Mucosa of descending colon (tissue), 3 donors: ENCODE measurements at regions not wholly inside any gene's neighbourhood (a gene's known extent, or its start where the extent isn't known, plus 50 kb on each side); places are given as distances from the start of the nearest gene placed in this dataset.

Experiments used
- ATAC-seq: fragments of 200-7000 bp; cut with Tn5 transposase; one replicate; pipeline ENCODE4 v1.9.1; 2020; ENCODE audit warnings: mild to moderate bottlenecking, moderate library complexity
- DNase-seq, 3 donors: peaks; one replicate each; pipeline ENCODE4 v3.0.0-alpha.2; 2020
- H3K36me3 ChIP-seq: fragments of 200-600 bp; one replicate; pipeline ENCODE4 v1.8.0; 2021; ENCODE audit warnings: low read depth, mild to moderate bottlenecking
- H3K4me1 ChIP-seq: fragments of 200-600 bp; one replicate; pipeline ENCODE4 v1.8.0; 2021; ENCODE audit warnings: low read depth, mild to moderate bottlenecking
- H3K4me3 ChIP-seq: fragments of 200-600 bp; one replicate; pipeline ENCODE4 v1.8.0; 2021; ENCODE audit warnings: mild to moderate bottlenecking
- H3K9me3 ChIP-seq: fragments of 200-600 bp; one replicate; pipeline ENCODE4 v1.8.0; 2021; ENCODE audit warnings: mild to moderate bottlenecking
- intact Hi-C, 2 donors: fragments of 100-400 bp; cut with DNase I in 1 of 2; cut with micrococcal nuclease in 1 of 2; formaldehyde crosslinking; loops; one replicate each; pipeline versions ENCODE4 v1.11.0 to v1.11.1; 2022; cut with DNase I, micrococcal nuclease
- TF ChIP-seq, protein P1 (sequence below): fragments of 200-600 bp; IDR thresholded peaks from one replicate; pipeline ENCODE4 v1.8.0; 2022; ENCODE audit warnings: antibody characterized with exemption, mild to moderate bottlenecking
- donor health status: DM: no; HTN: no; CAD: no; lungs with moderate emphysema.
- donor health status: DM: no; HTN: no; CAD: no.
- donor health status: DM: no; HTN: yes; CAD: no.

DNA sequence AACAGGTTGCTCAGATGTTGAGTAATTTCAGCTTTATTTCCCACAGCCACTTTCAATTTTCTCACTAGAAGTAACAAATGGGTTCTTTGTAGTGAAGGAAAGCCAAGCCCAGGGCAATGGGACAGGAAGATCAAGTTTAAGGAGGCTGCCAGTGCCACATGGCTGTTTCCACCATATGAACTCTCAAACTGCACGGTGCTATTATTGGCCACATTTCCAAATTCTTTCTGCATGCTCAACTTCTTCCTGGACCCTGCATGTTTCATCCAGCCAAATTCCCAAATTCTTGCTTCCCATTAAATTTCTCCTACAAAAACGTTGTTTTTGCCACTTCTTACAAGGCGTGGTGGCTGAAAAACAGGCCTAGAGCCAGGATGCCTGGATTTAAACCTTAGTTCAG, 193.3 kb upstream of the SPHKAP start:
- DNase-seq (no peak), ATAC-seq (no peak)
- intact Hi-C loops = no loop called here
- Histone ChIP-seq H3K4me3 (no peak overlapping the region), H3K4me1 (no peaks in the 10 kb centered on the region), H3K9me3 (no peaks in the 10 kb centered on the region), H3K36me3 (no peaks in the 10 kb centered on the region)
- TF ChIP-seq, protein P1, sequence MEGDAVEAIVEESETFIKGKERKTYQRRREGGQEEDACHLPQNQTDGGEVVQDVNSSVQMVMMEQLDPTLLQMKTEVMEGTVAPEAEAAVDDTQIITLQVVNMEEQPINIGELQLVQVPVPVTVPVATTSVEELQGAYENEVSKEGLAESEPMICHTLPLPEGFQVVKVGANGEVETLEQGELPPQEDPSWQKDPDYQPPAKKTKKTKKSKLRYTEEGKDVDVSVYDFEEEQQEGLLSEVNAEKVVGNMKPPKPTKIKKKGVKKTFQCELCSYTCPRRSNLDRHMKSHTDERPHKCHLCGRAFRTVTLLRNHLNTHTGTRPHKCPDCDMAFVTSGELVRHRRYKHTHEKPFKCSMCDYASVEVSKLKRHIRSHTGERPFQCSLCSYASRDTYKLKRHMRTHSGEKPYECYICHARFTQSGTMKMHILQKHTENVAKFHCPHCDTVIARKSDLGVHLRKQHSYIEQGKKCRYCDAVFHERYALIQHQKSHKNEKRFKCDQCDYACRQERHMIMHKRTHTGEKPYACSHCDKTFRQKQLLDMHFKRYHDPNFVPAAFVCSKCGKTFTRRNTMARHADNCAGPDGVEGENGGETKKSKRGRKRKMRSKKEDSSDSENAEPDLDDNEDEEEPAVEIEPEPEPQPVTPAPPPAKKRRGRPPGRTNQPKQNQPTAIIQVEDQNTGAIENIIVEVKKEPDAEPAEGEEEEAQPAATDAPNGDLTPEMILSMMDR = no peak

DNA sequence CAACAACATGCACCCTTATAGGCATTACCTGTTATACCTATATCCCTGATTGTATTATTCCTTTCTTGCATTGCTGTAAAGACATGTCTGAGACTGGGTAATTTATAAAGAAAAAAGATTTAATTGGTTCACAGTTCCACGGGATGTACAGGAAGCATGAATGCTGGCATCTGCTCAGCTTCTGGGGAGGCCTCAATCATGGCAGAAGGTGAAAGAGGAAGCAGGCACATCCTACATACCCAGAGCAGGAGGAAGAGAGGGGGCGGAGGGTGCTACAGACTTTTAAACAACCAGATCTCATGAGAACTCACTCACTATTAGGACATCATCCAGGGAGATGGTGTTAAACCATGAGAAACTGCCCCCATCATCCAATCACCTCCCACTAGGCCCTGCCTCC, 191.7 kb upstream of the SPHKAP start:
- TF ChIP-seq, protein P1 = no peak
- Histone ChIP-seq H3K36me3 (no peaks in the 10 kb centered on the region), H3K4me3 (no peak overlapping the region), H3K4me1 (no peaks in the 10 kb centered on the region), H3K9me3 (no peaks in the 10 kb centered on the region)
- intact Hi-C loops = no loop called here
- DNase-seq (no peak), ATAC-seq (no peak)

DNA sequence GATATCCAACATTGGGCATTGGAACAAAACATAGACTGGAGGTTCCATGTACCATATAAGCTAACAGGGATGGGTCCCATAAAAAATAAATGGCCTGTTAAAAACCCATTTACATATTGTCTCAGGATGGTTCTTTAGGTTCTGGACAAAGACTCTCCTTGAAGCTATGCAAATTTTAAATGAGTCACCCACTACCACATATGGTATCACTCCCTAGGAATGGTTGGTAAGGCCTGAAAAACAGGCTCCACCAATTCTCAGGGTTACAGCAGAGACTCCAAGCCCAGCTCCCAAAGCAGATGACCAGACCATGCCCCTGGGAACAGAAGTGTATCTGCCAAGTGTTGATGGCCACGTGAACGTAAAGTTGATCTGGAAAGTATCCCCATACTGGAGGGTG, 190.7 kb upstream of the SPHKAP start:
- H3K36me3 ChIP-seq = no peaks in the 10 kb centered on the region
- H3K4me3 ChIP-seq = no peak overlapping the region
- no peak for ATAC-seq
- intact Hi-C loops = no loop called here
- no peaks in the 10 kb centered on the region for H3K9me3 ChIP-seq
- DNase-seq = no peak
- no peaks in the 10 kb centered on the region for H3K4me1 ChIP-seq
- TF ChIP-seq, protein P1 = no peak

DNA sequence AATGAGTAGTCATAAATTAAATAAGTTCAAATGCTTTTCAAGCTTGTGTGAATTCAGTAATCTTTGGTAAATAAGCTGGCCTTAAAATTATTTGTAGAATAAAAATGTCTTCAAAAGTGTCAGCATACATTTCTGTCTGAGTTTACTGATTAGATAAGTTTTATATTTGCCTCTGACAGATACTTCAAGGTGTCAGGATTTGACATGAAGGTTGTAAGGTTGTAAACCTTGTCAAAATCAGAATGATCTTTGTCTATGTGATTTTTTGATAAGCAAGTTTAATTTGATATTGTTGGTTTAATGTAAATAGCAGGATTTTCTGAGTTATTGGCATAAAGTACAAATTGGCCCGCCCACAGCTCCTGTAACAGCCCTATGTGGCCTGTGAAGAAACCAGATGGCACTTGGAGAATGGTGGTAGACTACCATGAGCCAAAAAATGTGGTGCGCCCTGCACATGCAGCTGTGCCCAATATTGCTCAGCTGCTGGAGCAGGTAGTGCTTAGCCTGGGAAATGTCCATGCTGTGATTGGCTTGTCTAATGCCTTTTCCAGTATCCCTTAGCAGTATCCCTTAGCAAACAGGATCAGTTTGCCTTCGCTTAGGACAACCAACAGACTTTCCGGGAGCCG, 188.0 kb upstream of the SPHKAP start:
- ATAC-seq = no peak
- intact Hi-C loops = no loop called here

DNA sequence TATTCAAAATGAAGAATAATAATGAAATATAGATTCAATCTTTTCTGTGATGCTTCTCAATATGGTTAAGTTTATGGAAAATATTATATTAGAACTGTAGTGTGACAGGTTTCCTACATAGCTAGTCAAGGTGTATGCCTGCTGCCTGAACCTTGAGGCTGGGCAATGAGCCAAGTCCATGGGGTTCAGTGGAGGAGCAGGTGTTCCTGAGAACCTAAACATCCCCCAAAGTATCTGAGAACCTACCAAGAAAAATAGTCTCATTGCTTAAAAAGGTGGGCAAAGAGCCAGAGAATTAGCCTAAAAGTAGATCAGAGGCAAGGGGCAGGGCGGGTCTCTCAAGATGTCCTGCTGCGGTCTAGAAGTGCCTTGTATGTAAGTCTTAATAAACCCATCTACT, 185.9 kb upstream of the SPHKAP start:
- Histone ChIP-seq H3K9me3 (no peaks in the 10 kb centered on the region), H3K4me3 (no peak overlapping the region), H3K4me1 (no peaks in the 10 kb centered on the region), H3K36me3 (no peaks in the 10 kb centered on the region)
- intact Hi-C loops = no loop called here
- TF ChIP-seq, protein P1 = no peak
- DNase-seq (no peak), ATAC-seq (no peak)

More for the DNA sequence above, 188.0 kb upstream of the SPHKAP start:
- no peak for DNase-seq
- H3K36me3 ChIP-seq = no peaks in the 10 kb centered on the region
- H3K9me3 ChIP-seq = no peaks in the 10 kb centered on the region
- no peaks in the 10 kb centered on the region for H3K4me1 ChIP-seq
- no peak overlapping the region for H3K4me3 ChIP-seq
- TF ChIP-seq, protein P1 = no peak

DNA sequence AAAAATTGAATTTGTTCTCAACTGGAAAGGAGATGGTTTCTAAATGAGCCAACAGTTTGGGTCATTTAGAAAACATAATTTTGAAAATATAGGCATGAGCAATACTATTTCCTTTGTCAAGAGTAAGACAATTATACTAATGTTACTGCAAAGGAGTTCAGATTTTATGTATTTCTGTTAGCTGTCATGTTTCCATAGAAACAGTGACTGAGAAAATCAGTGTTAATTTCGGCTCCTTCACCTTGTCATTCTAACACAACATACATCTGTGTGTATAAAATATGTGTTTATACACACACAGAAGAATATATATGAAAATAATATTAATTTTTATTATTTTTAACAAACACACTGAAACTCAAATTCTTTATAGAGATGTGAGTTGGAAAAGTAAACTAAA, 178.0 kb upstream of the SPHKAP start:
- no peaks in the 10 kb centered on the region for H3K36me3 ChIP-seq
- DNase-seq = no peak
- intact Hi-C loops = no loop called here
- ATAC-seq = no peak
- H3K9me3 ChIP-seq = no peaks in the 10 kb centered on the region
- TF ChIP-seq, protein P1 = no peak
- H3K4me1 ChIP-seq = no peaks in the 10 kb centered on the region
- no peak overlapping the region for H3K4me3 ChIP-seq
